SK-N-SH (cell line): ENCODE measurements at regions not wholly inside any gene's neighbourhood (a gene's known extent, or its start where the extent isn't known, plus 50 kb on each side); places are given as distances from the start of the nearest gene placed in this dataset.
A peak's percentile ranks its signal among the peaks of the same experiment; 100 is the strongest.

Source experiments
- CTCF ChIA-PET: fragments of 300-600, 350-600 bp; formaldehyde crosslinking; extraction: SDS; loops from one replicate; lab custom pipeline; 2021; lab: Yijun Ruan, JAX
- POLR2A ChIA-PET: fragments of 350-600 bp; sonication (Branson Sonifier 250); formaldehyde crosslinking; extraction: SDS; loops from one replicate; lab custom pipeline; 2020; ENCODE audit warnings: antibody characterized with exemption, inconsistent platforms; lab: Yijun Ruan, JAX
- DNase-seq: peaks from one replicate; pipeline ENCODE4 v3.0.0; 2012
- H2AFZ ChIP-seq: fragments of 200-600 bp; sonication (generic); 2 replicates; pipeline ENCODE4 v1.8.1; 2016; ENCODE audit warnings: antibody characterized with exemption, mild to moderate bottlenecking, low read depth
- H3F3A ChIP-seq: fragments of 200-600 bp; sonication (generic); replicated peaks from 2 replicates; pipeline ENCODE3; 2016; ENCODE audit warnings: antibody characterized with exemption, mild to moderate bottlenecking; ENCODE audit not compliant: insufficient read depth
- H3K27ac ChIP-seq, 2 experiments: fragments of 200-500 bp in 1 of 2; fragments of 200-600 bp in 1 of 2; sonication (Bioruptor generic) in 1 of 2; sonication (generic), shearing (Covaris generic) in 1 of 2; 2 replicates each; pipeline versions ENCODE4 v1.5.1 to v1.6.1; 2014 to 2016; ENCODE audit warnings: low read depth in 2 of 2, inconsistent platforms in 1 of 2, low read length in 1 of 2, mild to moderate bottlenecking in 1 of 2, mixed read lengths in 1 of 2
- H3K27me3 ChIP-seq: fragments of 200-600 bp; sonication (generic), shearing (Covaris generic); 2 replicates; pipeline ENCODE4 v1.6.1; 2016; ENCODE audit warnings: mixed run types; ENCODE audit not compliant: insufficient read depth
- H3K36me3 ChIP-seq, 2 experiments: fragments of 200-500 bp in 1 of 2; fragments of 200-600 bp in 1 of 2; sonication (Bioruptor generic) in 1 of 2; sonication (generic) in 1 of 2; replicated peaks in 1 of 2; 2 replicates each; pipeline versions ENCODE3 to v1.5.1; 2014 to 2016; ENCODE audit warnings: low read length in 1 of 2, mild to moderate bottlenecking in 1 of 2; ENCODE audit not compliant: insufficient read depth in 2 of 2, control insufficient read depth in 1 of 2
- H3K4me1 ChIP-seq, 2 experiments: fragments of 200-500 bp in 1 of 2; fragments of 200-600 bp in 1 of 2; sonication (Bioruptor generic) in 1 of 2; sonication (generic), shearing (Covaris generic) in 1 of 2; 2 replicates each; pipeline versions ENCODE4 v1.5.1 to v1.6.1; 2014 to 2016; ENCODE audit warnings: low read depth in 1 of 2, low read length in 1 of 2, mixed run types in 1 of 2; ENCODE audit not compliant: insufficient read depth in 2 of 2, control insufficient read depth in 1 of 2
- H3K4me2 ChIP-seq: fragments of 200-600 bp; sonication (generic), shearing (Covaris generic); 2 replicates; pipeline ENCODE4 v1.6.1; 2017; ENCODE audit warnings: mixed run types
- H3K4me3 ChIP-seq, 2 experiments: fragments of 200-500 bp in 1 of 2; fragments of 200-600 bp in 1 of 2; sonication (Bioruptor generic) in 1 of 2; sonication (generic), shearing (Covaris generic) in 1 of 2; 2 replicates each; pipeline versions ENCODE4 v1.5.1 to v1.8.1; 2014 to 2016; ENCODE audit warnings: low read depth in 2 of 2, inconsistent platforms in 1 of 2, low read length in 1 of 2, mild to moderate bottlenecking in 1 of 2, mixed read lengths in 1 of 2, moderate library complexity in 1 of 2
- H3K79me2 ChIP-seq: fragments of 200-600 bp; sonication (generic); 2 replicates; pipeline ENCODE4 v1.8.1; 2017; ENCODE audit warnings: mild to moderate bottlenecking; ENCODE audit not compliant: insufficient read depth
- H3K9ac ChIP-seq: fragments of 200-600 bp; sonication (generic); 2 replicates; pipeline ENCODE4 v1.6.1; 2017; ENCODE audit warnings: mixed run types
- H3K9me2 ChIP-seq: fragments of 200-600 bp; sonication (generic); 2 replicates; pipeline ENCODE4 v1.6.1; 2017; ENCODE audit warnings: mixed run types
- H3K9me3 ChIP-seq: fragments of 200-600 bp; sonication (generic); 2 replicates; pipeline ENCODE4 v1.6.1; 2017; ENCODE audit warnings: mixed run types, mild to moderate bottlenecking, moderate library complexity
- H4K20me1 ChIP-seq: fragments of 200-600 bp; sonication (generic); 2 replicates; pipeline ENCODE4 v1.6.1; 2017; ENCODE audit warnings: mild to moderate bottlenecking, mixed run types; ENCODE audit not compliant: insufficient read depth
- CHD2 ChIP-seq: fragments of 150-350 bp; IDR thresholded peaks from 2 replicates; pipeline ENCODE4 v1.6.1; 2018; ENCODE audit warnings: low read length; ENCODE audit not compliant: partially characterized antibody
- CTCF ChIP-seq: fragments of 200-600 bp; sonication (generic); IDR thresholded peaks from 2 replicates; pipeline ENCODE4 v1.6.1; 2017; ENCODE audit warnings: antibody characterized with exemption, mild to moderate bottlenecking, moderate library complexity
- EZH2phosphoT487 ChIP-seq: fragments of 200-600 bp; sonication (generic); IDR thresholded peaks from 2 replicates; pipeline ENCODE4 v1.6.1; 2017; ENCODE audit warnings: low read depth, mixed run types, mild to moderate bottlenecking, antibody characterized with exemption, moderate library complexity, borderline replicate concordance
- FOSL2 ChIP-seq: IDR thresholded peaks from 2 replicates; pipeline ENCODE4 v1.4.0; 2012; ENCODE audit warnings: low read depth, mild to moderate bottlenecking, moderate library complexity, borderline replicate concordance
- FOXM1 ChIP-seq: IDR thresholded peaks from 2 replicates; pipeline ENCODE4 v1.4.0; 2012; ENCODE audit warnings: low read depth, mild to moderate bottlenecking
- GABPA ChIP-seq: IDR thresholded peaks from 2 replicates; pipeline ENCODE4 v1.4.0; 2012; ENCODE audit warnings: low read depth, mild to moderate bottlenecking
- GATA2 ChIP-seq: sonication (generic); formaldehyde crosslinking; IDR thresholded peaks from 2 replicates; pipeline ENCODE4 v1.5.0; 2020; ENCODE audit warnings: mild to moderate bottlenecking, missing genetic modification reagents
- JUND ChIP-seq: IDR thresholded peaks from 2 replicates; pipeline ENCODE4 v1.4.0; 2012
- MAX ChIP-seq: IDR thresholded peaks from 2 replicates; pipeline ENCODE4 v1.4.0; 2012; ENCODE audit warnings: low read depth
- MEF2A ChIP-seq: IDR thresholded peaks from 2 replicates; pipeline ENCODE4 v1.4.0; 2012; ENCODE audit warnings: low read depth, borderline replicate concordance
- NRF1 ChIP-seq: IDR thresholded peaks from 2 replicates; pipeline ENCODE4 v1.6.1; 2012; ENCODE audit warnings: low read depth, mild to moderate bottlenecking, low read length
- POLR2AphosphoS5 ChIP-seq: IDR thresholded peaks from 2 replicates; pipeline ENCODE4 v1.6.1; 2012; ENCODE audit warnings: low read depth, low read length
- RAD21 ChIP-seq: IDR thresholded peaks from 2 replicates; pipeline ENCODE4 v1.6.1; 2012; ENCODE audit warnings: mild to moderate bottlenecking, low read length
- REST ChIP-seq: IDR thresholded peaks from 2 replicates; pipeline ENCODE4 v1.6.1; 2012; ENCODE audit warnings: mild to moderate bottlenecking, low read depth, low read length, moderate library complexity
- SIN3A ChIP-seq: IDR thresholded peaks from 2 replicates; pipeline ENCODE4 v1.6.1; 2012; ENCODE audit warnings: low read depth, mild to moderate bottlenecking, low read length, moderate library complexity, borderline replicate concordance
- TCF12 ChIP-seq: IDR thresholded peaks from 2 replicates; pipeline ENCODE4 v1.4.0; 2012
- USF1 ChIP-seq: IDR thresholded peaks from 2 replicates; pipeline ENCODE4 v1.4.0; 2012; ENCODE audit warnings: low read depth, borderline replicate concordance
- YY1 ChIP-seq: IDR thresholded peaks from 2 replicates; pipeline ENCODE4 v1.4.0; 2012; ENCODE audit warnings: low read depth, mild to moderate bottlenecking
- WGBS: methylation state at CpG from one replicate; pipeline ENCODE4 v1.1.6; 2017; ENCODE audit warnings: low lambda C conversion rate; 5-methylcytosine and 5-hydroxymethylcytosine counted together

- TF ChIP-seq TCF12 (peak; percentile 57), USF1 (no peak), YY1 (no peak), MAX (no peak)
Observed at GRCh38 chr3:178260887-178261565, 275.2 kb upstream of the KCNMB2 start (continued).

- no peaks in the 10 kb centered on the region for H4K20me1 ChIP-seq
- no peak for DNase-seq
- H3K4me1 ChIP-seq, result peaks cover 0 to 7% of the 10 kb centered on the region in 2 experiments; a peak in 2 of 4 replicates
- POLR2A ChIA-PET, result no interaction called here
- CTCF ChIA-PET, result interaction anchor here (0.5 kb wide), 1 partner anchor 138 kb away, joined by 3 read pairs; no protein-coding TSS in a partner anchor
- H3K27me3 ChIP-seq, result no peaks in the 10 kb centered on the region
- H3K9me2 ChIP-seq, result no peaks in the 10 kb centered on the region
- no peak overlapping the region for H3K9ac ChIP-seq
- no peak overlapping the region for H3K4me2 ChIP-seq
- TF ChIP-seq GABPA (no peak), NRF1 (no peak), JUND (no peak), MEF2A (no peak)
- no peaks in the 10 kb centered on the region for H3K36me3 ChIP-seq
- H3K79me2 ChIP-seq, result no peaks in the 10 kb centered on the region
- WGBS, result 96% methylated on average over 2 of the region's 2 CpGs
- no peaks in the 10 kb centered on the region for H3K9me3 ChIP-seq
- H3K27ac ChIP-seq, result no peak overlapping the region; a peak in 1 of 4 replicates
- H3K4me3 ChIP-seq, result no peak overlapping the region
- H3F3A ChIP-seq, result peaks cover 9% of the 10 kb centered on the region
- H2AFZ ChIP-seq, result no peak overlapping the region
Observed at GRCh38 chr3:178263236-178263916, 272.9 kb upstream of the KCNMB2 start.

- H3K4me2 ChIP-seq, result no peak overlapping the region
- H3K9me2 ChIP-seq, result no peaks in the 10 kb centered on the region
- H2AFZ ChIP-seq, result no peak overlapping the region
- H3K79me2 ChIP-seq, result no peaks in the 10 kb centered on the region
- peaks cover 5% of the 10 kb centered on the region for H3F3A ChIP-seq
- ChIA-PET POLR2A (no interaction called here), CTCF (interaction anchor here (1.0 kb wide), 1 partner anchor 20 kb away, joined by 3 read pairs; no protein-coding TSS in a partner anchor)
- no peaks in the 10 kb centered on the region for H3K9me3 ChIP-seq
- no peak overlapping the region for H3K9ac ChIP-seq
- no peak overlapping the region for H3K4me3 ChIP-seq
- H3K27me3 ChIP-seq, result no peaks in the 10 kb centered on the region
- no peak for DNase-seq
- peak overlapping the region in 1 of 2 experiments; percentile 17; a peak in 1 of 4 replicates for H3K27ac ChIP-seq
- WGBS, result 0% methylated on average over 1 of the region's 1 CpG
- no peaks in the 10 kb centered on the region for H3K4me1 ChIP-seq
- H4K20me1 ChIP-seq, result no peaks in the 10 kb centered on the region
- no peaks in the 10 kb centered on the region for H3K36me3 ChIP-seq
- TF ChIP-seq GATA2 (CRISPR knock-in tag), result no peak
- no peak for TF ChIP-seq SIN3A
- no peak for TF ChIP-seq MEF2A
- no peak for TF ChIP-seq CTCF
- TF ChIP-seq CHD2, result no peak
- no peak for TF ChIP-seq EZH2phosphoT487
- TF ChIP-seq REST, result no peak
- TF ChIP-seq RAD21, result no peak
- TF ChIP-seq FOSL2, result peak; percentile 47; the same call in 1 of the 2 replicates
- TF ChIP-seq GABPA, result no peak
- TF ChIP-seq POLR2AphosphoS5, result peak; percentile 53; the same call in 1 of the 2 replicates
- no peak for TF ChIP-seq FOXM1
Observed at GRCh38 chr3:178267158-178267844, 268.9 kb upstream of the KCNMB2 start.
